ENCODE measurements at regions not wholly inside any gene's neighbourhood (a gene's known extent, or its start where the extent isn't known, plus 50 kb on each side); places are given as distances from the start of the nearest gene placed in this dataset.

GRCh38 chr3:16119887-16120286 is 54.6 kb upstream of the GALNT15 start:
- TF ChIP-seq EZH2 (IDR thresholded peaks at IDR 0.05; ENCODE audit: insufficient read depth, poor library complexity, severe bottlenecking) (no peak), EZH2phosphoT487 (IDR thresholded peaks at IDR 0.05; ENCODE audit: insufficient read depth, low read depth) (no peak)

Measured in GM23248 (cell line).